DOHH2 (cell line): ENCODE measurements at regions not wholly inside any gene's neighbourhood (a gene's known extent, or its start where the extent isn't known, plus 50 kb on each side); places are given as distances from the start of the nearest gene placed in this dataset.

Experiments used
- H3F3A ChIP-seq: fragments of 200-600 bp; sonication (generic), shearing (Covaris generic); 2 replicates; pipeline ENCODE4 v1.6.0; 2016; ENCODE audit warnings: antibody characterized with exemption, mild to moderate bottlenecking; ENCODE audit not compliant: control insufficient read depth, insufficient read depth
- H3K27ac ChIP-seq: fragments of 200-600 bp; sonication (generic); 2 replicates; pipeline ENCODE4 v1.5.1; 2014; ENCODE audit warnings: low read depth, mild to moderate bottlenecking, low read length, moderate library complexity
- H3K27me3 ChIP-seq: fragments of 200-600 bp; sonication (generic); 2 replicates; pipeline ENCODE4 v1.6.1; 2014; ENCODE audit warnings: mild to moderate bottlenecking, low read length, mixed read lengths; ENCODE audit not compliant: control insufficient read depth
- H3K36me3 ChIP-seq: fragments of 200-600 bp; sonication (generic); 2 replicates; pipeline ENCODE4 v1.6.1; 2014; ENCODE audit warnings: mild to moderate bottlenecking, low read length, moderate library complexity, mixed read lengths; ENCODE audit not compliant: control insufficient read depth
- H3K4me1 ChIP-seq: fragments of 200-600 bp; sonication (generic); 2 replicates; pipeline ENCODE4 v1.6.1; 2014; ENCODE audit warnings: mild to moderate bottlenecking, low read length, mixed read lengths; ENCODE audit not compliant: control insufficient read depth
- H3K4me2 ChIP-seq: fragments of 200-600 bp; sonication (generic); 2 replicates; pipeline ENCODE4 v1.6.0; 2014; ENCODE audit warnings: mild to moderate bottlenecking, low read length, moderate library complexity
- H3K4me3 ChIP-seq: fragments of 200-600 bp; sonication (generic); 2 replicates; pipeline ENCODE4 v1.5.1; 2014; ENCODE audit warnings: mild to moderate bottlenecking, low read length, mixed read lengths
- H3K79me2 ChIP-seq: fragments of 200-600 bp; sonication (generic); 2 replicates; pipeline ENCODE4 v1.6.1; 2014; ENCODE audit warnings: mild to moderate bottlenecking, low read length, mixed read lengths; ENCODE audit not compliant: control insufficient read depth
- H3K9me2 ChIP-seq: fragments of 200-600 bp; sonication (generic); replicated peaks from 2 replicates; pipeline ENCODE4 v1.6.1; 2014; ENCODE audit warnings: mild to moderate bottlenecking, low read length, mixed read lengths; ENCODE audit not compliant: control insufficient read depth
- H3K9me3 ChIP-seq: fragments of 200-600 bp; sonication (generic); 2 replicates; pipeline ENCODE4 v1.6.1; 2014; ENCODE audit warnings: antibody characterized with exemption, low read length, mixed read lengths; ENCODE audit not compliant: control insufficient read depth, insufficient read depth
- H4K20me1 ChIP-seq: fragments of 200-600 bp; sonication (generic); 2 replicates; pipeline ENCODE4 v1.6.0; 2014; ENCODE audit warnings: low read depth, mild to moderate bottlenecking, antibody characterized with exemption, low read length, moderate library complexity; ENCODE audit not compliant: control insufficient read depth, insufficient read depth
- EZH2phosphoT487 ChIP-seq: fragments of 200-600 bp; sonication (generic); IDR thresholded peaks from 2 replicates; pipeline ENCODE4 v1.6.1; 2017; ENCODE audit warnings: borderline replicate concordance, mild to moderate bottlenecking, antibody characterized with exemption, low read length, moderate library complexity, mixed read lengths
- TF ChIP-seq, protein P1 (sequence below): fragments of 200-600 bp; sonication (generic); IDR thresholded peaks from one replicate; pipeline ENCODE4 v1.5.1; 2014; ENCODE audit warnings: antibody characterized with exemption, mild to moderate bottlenecking, low read depth, low read length; ENCODE audit not compliant: poor library complexity, severe bottlenecking

- H3K9me2 ChIP-seq = no peaks in the 10 kb centered on the region
- H3K4me2 ChIP-seq = no peak overlapping the region
- H4K20me1 ChIP-seq = no peaks in the 10 kb centered on the region
- H3K79me2 ChIP-seq = no peaks in the 10 kb centered on the region
- no peaks in the 10 kb centered on the region for H3K36me3 ChIP-seq
- H3K4me3 ChIP-seq = no peak overlapping the region
- no peaks in the 10 kb centered on the region for H3F3A ChIP-seq
- no peaks in the 10 kb centered on the region for H3K4me1 ChIP-seq
- H3K27me3 ChIP-seq = no peaks in the 10 kb centered on the region
- no peaks in the 10 kb centered on the region for H3K9me3 ChIP-seq
- no peak overlapping the region for H3K27ac ChIP-seq
- TF ChIP-seq EZH2phosphoT487 = no peak
- TF ChIP-seq, protein P1, sequence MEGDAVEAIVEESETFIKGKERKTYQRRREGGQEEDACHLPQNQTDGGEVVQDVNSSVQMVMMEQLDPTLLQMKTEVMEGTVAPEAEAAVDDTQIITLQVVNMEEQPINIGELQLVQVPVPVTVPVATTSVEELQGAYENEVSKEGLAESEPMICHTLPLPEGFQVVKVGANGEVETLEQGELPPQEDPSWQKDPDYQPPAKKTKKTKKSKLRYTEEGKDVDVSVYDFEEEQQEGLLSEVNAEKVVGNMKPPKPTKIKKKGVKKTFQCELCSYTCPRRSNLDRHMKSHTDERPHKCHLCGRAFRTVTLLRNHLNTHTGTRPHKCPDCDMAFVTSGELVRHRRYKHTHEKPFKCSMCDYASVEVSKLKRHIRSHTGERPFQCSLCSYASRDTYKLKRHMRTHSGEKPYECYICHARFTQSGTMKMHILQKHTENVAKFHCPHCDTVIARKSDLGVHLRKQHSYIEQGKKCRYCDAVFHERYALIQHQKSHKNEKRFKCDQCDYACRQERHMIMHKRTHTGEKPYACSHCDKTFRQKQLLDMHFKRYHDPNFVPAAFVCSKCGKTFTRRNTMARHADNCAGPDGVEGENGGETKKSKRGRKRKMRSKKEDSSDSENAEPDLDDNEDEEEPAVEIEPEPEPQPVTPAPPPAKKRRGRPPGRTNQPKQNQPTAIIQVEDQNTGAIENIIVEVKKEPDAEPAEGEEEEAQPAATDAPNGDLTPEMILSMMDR = no peak
Measured at GRCh38 chr9:1514776-1515363, 464.7 kb downstream of the DMRT2 start.

DNA sequence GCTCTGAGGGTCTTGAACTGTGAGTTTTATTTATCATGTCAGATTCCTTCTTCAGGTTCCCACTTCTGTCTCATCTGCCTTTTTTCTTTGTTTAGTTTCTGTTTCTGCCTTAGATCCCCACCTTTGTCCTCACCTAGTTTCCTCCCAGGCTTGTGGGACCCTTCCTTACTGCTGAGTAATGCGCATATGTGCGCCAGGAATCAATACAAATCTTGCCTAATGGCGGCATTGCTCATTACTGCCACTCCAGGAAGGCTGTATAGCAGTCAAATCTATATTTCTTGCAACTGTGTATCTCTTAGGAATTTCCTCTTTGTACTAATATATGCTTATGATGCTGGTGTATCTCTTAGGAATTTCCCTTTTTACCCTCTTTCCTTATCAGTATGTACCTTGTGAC is 465.4 kb downstream of the DMRT2 start:
- H3K4me1 ChIP-seq = no peaks in the 10 kb centered on the region
- TF ChIP-seq EZH2phosphoT487 = no peak
- TF ChIP-seq, protein P1 = no peak
- H3K27ac ChIP-seq = no peak overlapping the region
- H3K27me3 ChIP-seq = no peaks in the 10 kb centered on the region
- H3K79me2 ChIP-seq = no peaks in the 10 kb centered on the region
- no peak overlapping the region for H3K4me3 ChIP-seq
- no peaks in the 10 kb centered on the region for H3K9me2 ChIP-seq
- no peak overlapping the region for H3K4me2 ChIP-seq
- no peaks in the 10 kb centered on the region for H4K20me1 ChIP-seq
- no peaks in the 10 kb centered on the region for H3K9me3 ChIP-seq
- no peaks in the 10 kb centered on the region for H3K36me3 ChIP-seq
- H3F3A ChIP-seq = no peaks in the 10 kb centered on the region

DNA sequence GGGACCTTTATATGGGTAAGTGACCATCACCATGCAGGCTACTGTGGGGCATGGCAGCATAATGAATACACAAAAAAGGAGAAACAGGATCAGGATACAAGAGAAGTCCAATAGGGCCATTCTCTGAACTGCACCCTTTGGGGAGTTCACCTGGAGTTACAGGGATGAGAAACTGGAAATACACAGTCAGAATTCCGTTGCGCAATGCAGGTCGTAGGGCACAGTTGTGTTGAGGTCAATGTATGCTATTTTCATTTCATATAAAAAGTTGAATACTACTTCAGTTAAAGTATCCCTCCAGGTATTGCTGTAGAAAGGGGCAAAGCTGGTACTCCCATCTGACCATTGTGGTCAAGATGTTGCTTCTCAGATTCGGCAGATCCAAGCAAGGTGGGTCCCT is 471.4 kb downstream of the DMRT2 start:
- H3K9me3 ChIP-seq = no peaks in the 10 kb centered on the region

More for the DNA sequence above, 471.4 kb downstream of the DMRT2 start:
- Histone ChIP-seq H3K9me2 (no peaks in the 10 kb centered on the region), H3K4me3 (no peak overlapping the region), H3K4me2 (no peak overlapping the region), H3K79me2 (no peaks in the 10 kb centered on the region), H3K36me3 (no peaks in the 10 kb centered on the region), H3F3A (no peaks in the 10 kb centered on the region), H3K4me1 (no peaks in the 10 kb centered on the region), H3K27me3 (no peaks in the 10 kb centered on the region), H3K27ac (no peak overlapping the region), H4K20me1 (no peaks in the 10 kb centered on the region)
- TF ChIP-seq, protein P1 = no peak
- TF ChIP-seq EZH2phosphoT487 = no peak
